ENCODE measurements at regions not wholly inside any gene's neighbourhood (a gene's known extent, or its start where the extent isn't known, plus 50 kb on each side); places are given as distances from the start of the nearest gene placed in this dataset.
"Not testable (repeated sequence)": the region's sequence is repeated elsewhere in the genome, so short reads cannot be mapped to it uniquely, and the experiment has no call there.

GRCh38 chr6:51163843-51164529 is 345.3 kb downstream of the TFAP2B start:
- Mint-ChIP-seq H3K27ac (no peak overlapping the region), H3K36me3 (no peaks in the 10 kb centered on the region), H3K27me3 (no peaks in the 10 kb centered on the region)

GRCh38 chr6:51166914-51167313 is 348.2 kb downstream of the TFAP2B start:
- H3K4me1 Mint-ChIP-seq = no peaks in the 10 kb centered on the region
- H3K36me3 Mint-ChIP-seq = no peaks in the 10 kb centered on the region
- no peak for ATAC-seq (ENCODE audit: low read depth in 2 of 2)
- peaks cover 0 to 33% (median 9%) of the 10 kb centered on the region in 7 donors for H3K9me3 Mint-ChIP-seq
- no peak for DNase-seq
- no peak overlapping the region for H3K27ac Mint-ChIP-seq
- no peak overlapping the region for H3K4me3 Mint-ChIP-seq
- no peaks in the 10 kb centered on the region for H3K27me3 Mint-ChIP-seq

More at GRCh38 chr6:51163843-51164529, 345.3 kb downstream of the TFAP2B start:
- peaks cover 0 to 20% (median 6%) of the 10 kb centered on the region in 7 donors for H3K9me3 Mint-ChIP-seq
- H3K4me3 Mint-ChIP-seq = no peak overlapping the region
- DNase-seq = no peak
- ATAC-seq (ENCODE audit: low read depth in 2 of 2) = no peak
- no peaks in the 10 kb centered on the region for H3K4me1 Mint-ChIP-seq

GRCh38 chr6:51167468-51167867 is 348.8 kb downstream of the TFAP2B start:
- peaks cover 0 to 33% (median 9%) of the 10 kb centered on the region in 7 donors for H3K9me3 Mint-ChIP-seq
- no peak for ATAC-seq (ENCODE audit: low read depth in 2 of 2)
- no peaks in the 10 kb centered on the region for H3K4me1 Mint-ChIP-seq
- no peaks in the 10 kb centered on the region for H3K27me3 Mint-ChIP-seq
- no peak overlapping the region for H3K4me3 Mint-ChIP-seq
- H3K27ac Mint-ChIP-seq = no peak overlapping the region
- DNase-seq = no peak
- H3K36me3 Mint-ChIP-seq = no peaks in the 10 kb centered on the region

- Mint-ChIP-seq H3K27ac (no peak overlapping the region), H3K36me3 (no peaks in the 10 kb centered on the region), H3K27me3 (no peaks in the 10 kb centered on the region), H3K4me1 (no peaks in the 10 kb centered on the region), H3K4me3 (no peak overlapping the region), H3K9me3 (peaks cover 0 to 10% (median 4%) of the 10 kb centered on the region in 7 donors)
- no peak for ATAC-seq (ENCODE audit: low read depth in 2 of 2)
- DNase-seq = no peak
Measured at GRCh38 chr6:51182827-51183226, 364.2 kb downstream of the TFAP2B start.

- H3K4me3 Mint-ChIP-seq = no peak overlapping the region
- ATAC-seq (ENCODE audit: low read depth in 2 of 2) (no peak), DNase-seq (no peak)
- no peak overlapping the region for H3K27ac Mint-ChIP-seq
- H3K27me3 Mint-ChIP-seq = no peaks in the 10 kb centered on the region
- H3K36me3 Mint-ChIP-seq = no peaks in the 10 kb centered on the region
- peaks cover 1 to 10% (median 6%) of the 10 kb centered on the region in 7 donors for H3K9me3 Mint-ChIP-seq
- no peaks in the 10 kb centered on the region for H3K4me1 Mint-ChIP-seq
Measured at GRCh38 chr6:51184046-51184445, 365.4 kb downstream of the TFAP2B start.

GRCh38 chr6:51193163-51193562 is 374.5 kb downstream of the TFAP2B start:
- not testable (repeated sequence) for H3K27me3 Mint-ChIP-seq; ATAC-seq (ENCODE audit: low read depth in 2 of 2); H3K4me1 Mint-ChIP-seq; H3K27ac Mint-ChIP-seq; H3K36me3 Mint-ChIP-seq; DNase-seq; H3K9me3 Mint-ChIP-seq
- peak overlapping the region in 1 of 8 donors; percentile 21 for H3K4me3 Mint-ChIP-seq

GRCh38 chr6:51199105-51199552 is 380.5 kb downstream of the TFAP2B start:
- no peak for ATAC-seq (ENCODE audit: low read depth in 2 of 2)
- no peak overlapping the region for H3K27ac Mint-ChIP-seq
- H3K4me3 Mint-ChIP-seq = no peak overlapping the region
- no peak for DNase-seq
- no peaks in the 10 kb centered on the region for H3K36me3 Mint-ChIP-seq
- H3K27me3 Mint-ChIP-seq = no peaks in the 10 kb centered on the region
- no peaks in the 10 kb centered on the region for H3K4me1 Mint-ChIP-seq
- peaks cover 0 to 4% (median 0%) of the 10 kb centered on the region in 7 donors for H3K9me3 Mint-ChIP-seq

GRCh38 chr6:51199733-51200260 is 381.1 kb downstream of the TFAP2B start:
- no peaks in the 10 kb centered on the region for H3K4me1 Mint-ChIP-seq

GRCh38 chr6:51200676-51201075 is 382.0 kb downstream of the TFAP2B start:
- Mint-ChIP-seq H3K9me3 (peaks cover 0 to 4% (median 0%) of the 10 kb centered on the region in 7 donors), H3K27ac (no peak overlapping the region), H3K27me3 (no peaks in the 10 kb centered on the region), H3K36me3 (no peaks in the 10 kb centered on the region), H3K4me1 (no peaks in the 10 kb centered on the region), H3K4me3 (no peak overlapping the region)
- DNase-seq = no peak
- no peak for ATAC-seq (ENCODE audit: low read depth in 2 of 2)

More at GRCh38 chr6:51199733-51200260, 381.1 kb downstream of the TFAP2B start:
- Mint-ChIP-seq H3K27ac (no peak overlapping the region), H3K4me3 (peak overlapping the region in 1 of 8 donors; percentile 5), H3K36me3 (no peaks in the 10 kb centered on the region), H3K27me3 (no peaks in the 10 kb centered on the region), H3K9me3 (peaks cover 0 to 4% (median 0%) of the 10 kb centered on the region in 7 donors)
- no peak for DNase-seq
- no peak for ATAC-seq (ENCODE audit: low read depth in 2 of 2)

- not testable (repeated sequence) for DNase-seq; H3K36me3 Mint-ChIP-seq; H3K4me1 Mint-ChIP-seq; ATAC-seq (ENCODE audit: low read depth in 2 of 2); H3K27ac Mint-ChIP-seq; H3K9me3 Mint-ChIP-seq; H3K27me3 Mint-ChIP-seq; H3K4me3 Mint-ChIP-seq
Measured at GRCh38 chr6:51202653-51203052, 384.0 kb downstream of the TFAP2B start.

- Mint-ChIP-seq H3K4me3 (no peak overlapping the region), H3K9me3 (peaks cover 0 to 1% (median 0%) of the 10 kb centered on the region in 7 donors), H3K27me3 (peaks cover 0 to 3% (median 0%) of the 10 kb centered on the region in 3 donors), H3K27ac (no peak overlapping the region), H3K4me1 (no peaks in the 10 kb centered on the region), H3K36me3 (no peaks in the 10 kb centered on the region)
- ATAC-seq (ENCODE audit: low read depth in 2 of 2) (no peak), DNase-seq (no peak)
Measured at GRCh38 chr6:51203504-51203903, 384.8 kb downstream of the TFAP2B start.

GRCh38 chr6:51206686-51207085 is 388.0 kb downstream of the TFAP2B start:
- not testable (repeated sequence) for H3K9me3 Mint-ChIP-seq; H3K27me3 Mint-ChIP-seq; H3K36me3 Mint-ChIP-seq; H3K27ac Mint-ChIP-seq; ATAC-seq (ENCODE audit: low read depth in 2 of 2); H3K4me3 Mint-ChIP-seq; H3K4me1 Mint-ChIP-seq; DNase-seq

GRCh38 chr6:51209651-51210050 is 391.0 kb downstream of the TFAP2B start:
- H3K9me3 Mint-ChIP-seq = no peaks in the 10 kb centered on the region
- H3K27me3 Mint-ChIP-seq = peaks cover 0 to 9% (median 9%) of the 10 kb centered on the region in 3 donors
- no peaks in the 10 kb centered on the region for H3K36me3 Mint-ChIP-seq
- DNase-seq (no peak), ATAC-seq (ENCODE audit: low read depth in 2 of 2) (no peak)
- H3K4me3 Mint-ChIP-seq = no peak overlapping the region
- H3K4me1 Mint-ChIP-seq = no peaks in the 10 kb centered on the region
- H3K27ac Mint-ChIP-seq = no peak overlapping the region

- no peak for DNase-seq
- Mint-ChIP-seq H3K4me1 (no peaks in the 10 kb centered on the region), H3K4me3 (no peak overlapping the region), H3K9me3 (peaks cover 0 to 5% (median 1%) of the 10 kb centered on the region in 7 donors), H3K36me3 (no peaks in the 10 kb centered on the region), H3K27ac (peak overlapping the region in 1 of 6 donors; percentile 38), H3K27me3 (peaks cover 0 to 9% (median 6%) of the 10 kb centered on the region in 3 donors)
- no peak for ATAC-seq (ENCODE audit: low read depth in 2 of 2)
Measured at GRCh38 chr6:51213811-51214210, 395.1 kb downstream of the TFAP2B start.

Measured in naive B cell (primary cell).